Heart left ventricle (tissue), 13 donors: ENCODE measurements at regions not wholly inside any gene's neighbourhood (a gene's known extent, or its start where the extent isn't known, plus 50 kb on each side); places are given as distances from the start of the nearest gene placed in this dataset.

Source experiments
- POLR2A ChIP-seq, 2 donors: fragments of 450-650 bp; IDR thresholded peaks; one replicate each; pipeline ENCODE4 v1.6.1; 2017; ENCODE audit warnings: antibody characterized with exemption in 2 of 2, mild to moderate bottlenecking in 2 of 2, moderate library complexity in 2 of 2
- TF ChIP-seq, protein P1 (sequence below), 12 donors: fragments of 200-600 bp; sonication (generic) in 4 of 12; IDR thresholded peaks; one replicate each; pipeline versions ENCODE4 v1.5.0 to v1.8.0; 2018 to 2022; ENCODE audit warnings: antibody characterized with exemption in 12 of 12, mild to moderate bottlenecking in 5 of 12
- donor health status: ischemic (EF 13 %, LVEDD 7.1; RV severe dilation, severe dysfunction).
- donor health status: DM: no; HTN: yes; CAD: no.
- donor health status: DM: no; HTN: no; CAD: no.
- donor health status: ischemic (EF 25% LVEDD 6.9; RV normal size, moderate dysfunction).
- donor health status: ischemic (EF 25% LVEDD 5.7; RV mildly dilated, moderate dysfunction).
- donor health status: ischemic (EF 35%, LVEDD 5.7; RV mildly dilated, moderate dysfunction).
- donor health status: nonischemic (EF 11% LVEDD 7.7; RV severe dilation, severe dysfunction).
- donor health status: DM: yes; HTN: yes; CAD: no.
- donor health status: PGD.
- donor health status: ischemic (EF 29% LVEDD 5.4; RV normal size, mild dysfunction).
- donor health status: nonischemic (EF 23%, LVEDD 6.1; RV moderate dilation, normal function).

DNA sequence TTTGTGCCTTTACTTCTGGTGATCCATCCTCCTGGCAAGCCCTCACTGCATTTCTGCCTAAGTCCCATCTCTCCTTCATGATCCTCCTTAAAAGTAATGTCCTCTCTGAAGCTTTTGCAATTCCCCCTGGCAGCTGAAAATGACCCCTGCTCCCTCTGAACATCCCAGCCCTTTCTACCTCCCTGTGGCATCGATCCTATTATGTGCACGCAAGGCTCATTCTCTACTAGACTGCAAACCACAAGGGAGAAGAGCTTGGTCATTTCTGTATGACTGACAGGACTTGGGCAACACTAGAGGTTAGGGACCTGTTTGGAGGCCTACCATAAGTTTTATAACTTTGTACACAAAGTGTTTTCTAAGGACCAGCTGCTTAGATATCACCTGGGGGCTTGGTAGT lies 50.8 kb upstream of the RAP2C start:
- no peak for TF ChIP-seq POLR2A (IDR thresholded peaks at IDR 0.05)
- TF ChIP-seq, protein P1, sequence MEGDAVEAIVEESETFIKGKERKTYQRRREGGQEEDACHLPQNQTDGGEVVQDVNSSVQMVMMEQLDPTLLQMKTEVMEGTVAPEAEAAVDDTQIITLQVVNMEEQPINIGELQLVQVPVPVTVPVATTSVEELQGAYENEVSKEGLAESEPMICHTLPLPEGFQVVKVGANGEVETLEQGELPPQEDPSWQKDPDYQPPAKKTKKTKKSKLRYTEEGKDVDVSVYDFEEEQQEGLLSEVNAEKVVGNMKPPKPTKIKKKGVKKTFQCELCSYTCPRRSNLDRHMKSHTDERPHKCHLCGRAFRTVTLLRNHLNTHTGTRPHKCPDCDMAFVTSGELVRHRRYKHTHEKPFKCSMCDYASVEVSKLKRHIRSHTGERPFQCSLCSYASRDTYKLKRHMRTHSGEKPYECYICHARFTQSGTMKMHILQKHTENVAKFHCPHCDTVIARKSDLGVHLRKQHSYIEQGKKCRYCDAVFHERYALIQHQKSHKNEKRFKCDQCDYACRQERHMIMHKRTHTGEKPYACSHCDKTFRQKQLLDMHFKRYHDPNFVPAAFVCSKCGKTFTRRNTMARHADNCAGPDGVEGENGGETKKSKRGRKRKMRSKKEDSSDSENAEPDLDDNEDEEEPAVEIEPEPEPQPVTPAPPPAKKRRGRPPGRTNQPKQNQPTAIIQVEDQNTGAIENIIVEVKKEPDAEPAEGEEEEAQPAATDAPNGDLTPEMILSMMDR (IDR thresholded peaks at IDR 0.05), result no peak
